Fibroblast of villous mesenchyme (primary cell): ENCODE measurements at regions not wholly inside any gene's neighbourhood (a gene's known extent, or its start where the extent isn't known, plus 50 kb on each side); places are given as distances from the start of the nearest gene placed in this dataset.

Source experiments
- DNase-seq: peaks from one replicate; pipeline ENCODE4 v3.0.0-alpha.2; 2010; ENCODE audit warnings: low read depth
- H3K4me3 ChIP-seq: 2 replicates; pipeline ENCODE4 v1.5.1; 2011; ENCODE audit warnings: low read depth, mild to moderate bottlenecking, low read length
- CTCF ChIP-seq: IDR thresholded peaks from 2 replicates; pipeline ENCODE4 v1.5.1; 2012; ENCODE audit warnings: low read depth, mild to moderate bottlenecking, low read length; ENCODE audit not compliant: insufficient read depth

GRCh38 chr19:28018499-28018898 is 1194.5 kb downstream of the UQCRFS1 start:
- no peak overlapping the region for H3K4me3 ChIP-seq
- no peak for DNase-seq
- no peak for TF ChIP-seq CTCF

- DNase-seq, result no peak
- TF ChIP-seq CTCF, result no peak
- H3K4me3 ChIP-seq, result no peak overlapping the region
These were observed 1198.1 kb downstream of the UQCRFS1 start for GRCh38 chr19:28014615-28015405.

GRCh38 chr19:28012361-28012760 is 1200.6 kb downstream of the UQCRFS1 start:
- no peak overlapping the region for H3K4me3 ChIP-seq
- no peak for TF ChIP-seq CTCF
- DNase-seq, result no peak

- no peak for TF ChIP-seq CTCF
- no peak for DNase-seq
- H3K4me3 ChIP-seq, result no peak overlapping the region
These were observed 1202.3 kb downstream of the UQCRFS1 start for GRCh38 chr19:28010656-28011055.

- no peak overlapping the region for H3K4me3 ChIP-seq
- no peak for DNase-seq
- no peak for TF ChIP-seq CTCF
These were observed 1203.3 kb downstream of the UQCRFS1 start for GRCh38 chr19:28009696-28010095.

GRCh38 chr19:28008695-28009094 is 1204.3 kb downstream of the UQCRFS1 start:
- TF ChIP-seq CTCF, result no peak
- DNase-seq, result no peak

GRCh38 chr19:28003543-28003942 is 1209.4 kb downstream of the UQCRFS1 start:
- no peak for TF ChIP-seq CTCF
- H3K4me3 ChIP-seq, result no peak overlapping the region
- no peak for DNase-seq

More at GRCh38 chr19:28008695-28009094, 1204.3 kb downstream of the UQCRFS1 start:
- no peak overlapping the region for H3K4me3 ChIP-seq
